ENCODE measurements at regions not wholly inside any gene's neighbourhood (a gene's known extent, or its start where the extent isn't known, plus 50 kb on each side); places are given as distances from the start of the nearest gene placed in this dataset.

DNA sequence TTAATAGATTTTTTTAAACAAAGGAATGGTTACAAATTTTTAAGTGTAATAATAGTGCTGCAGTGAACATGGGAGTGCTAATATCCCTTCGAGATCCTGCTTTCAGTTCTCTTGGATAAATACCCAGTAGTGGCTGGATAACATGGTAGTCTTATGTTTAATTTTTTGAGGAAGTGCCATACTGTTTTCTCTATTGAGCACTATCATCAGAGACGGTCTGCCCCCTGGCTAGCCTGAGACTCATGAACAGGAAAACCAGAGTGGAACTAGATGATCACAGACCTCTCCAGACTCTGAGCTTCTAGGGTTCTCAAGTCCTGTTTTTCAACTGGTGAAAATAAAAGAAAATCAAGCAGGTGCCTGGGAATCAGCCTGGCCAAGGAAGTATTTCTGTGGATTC is 97.3 kb upstream of the MARK1 start:
- TF ChIP-seq POLR2AphosphoS5 (IDR thresholded peaks at IDR 0.05; ENCODE audit: low read depth, low read length) (no peak), POLR2A (IDR thresholded peaks at IDR 0.05; ENCODE audit: low read depth, low read length) (no peak), TAF1 (IDR thresholded peaks at IDR 0.05; ENCODE audit: borderline replicate concordance, low read depth, low read length) (no peak)
